Pancreas (tissue), 10 donors: ENCODE measurements at regions not wholly inside any gene's neighbourhood (a gene's known extent, or its start where the extent isn't known, plus 50 kb on each side); places are given as distances from the start of the nearest gene placed in this dataset.
"Not testable (repeated sequence)": the region's sequence is repeated elsewhere in the genome, so short reads cannot be mapped to it uniquely, and the experiment has no call there.

Source experiments
- ATAC-seq, 4 donors: fragments of 200-7000 bp; cut with Tn5 transposase; one replicate each; pipeline versions ENCODE4 v1.8.0 to v1.9.1; 2020; ENCODE audit warnings: mild to moderate bottlenecking in 4 of 4, moderate library complexity in 4 of 4
- DNase-seq, 6 donors: peaks; one replicate each; pipeline ENCODE4 v3.0.0-alpha.2; 2020
- FAIRE-seq: peaks from 2 replicates; lab custom pipeline; 2012; peaks lifted over from hg19 to GRCh38; lab: Jason Lieb, UNC
- H3K27ac ChIP-seq, 4 donors: fragments of 200-600 bp; sonication (generic); 1 replicate in 3 of 4; 2 replicates in 1 of 4; pipeline versions ENCODE4 v1.5.0 to v1.8.0; 2020
- H3K27me3 ChIP-seq, 4 donors: fragments of 200-600 bp; one replicate each; pipeline ENCODE4 v1.8.0; 2021
- H3K36me3 ChIP-seq, 3 donors: fragments of 200-600 bp; sonication (generic) in 1 of 3; one replicate each; pipeline versions ENCODE4 v1.5.0 to v1.8.0; 2020 to 2021
- H3K4me1 ChIP-seq, 3 donors: fragments of 200-600 bp; one replicate each; pipeline ENCODE4 v1.8.0; 2021
- H3K4me3 ChIP-seq, 4 donors: fragments of 200-600 bp; sonication (generic) in 2 of 4; one replicate each; pipeline versions ENCODE4 v1.5.0 to v1.8.0; 2020 to 2021
- H3K9me3 ChIP-seq, 4 donors: fragments of 200-600 bp; one replicate each; pipeline ENCODE4 v1.8.0; 2021
- CTCF ChIP-seq, 4 donors: fragments of 200-600 bp; sonication (generic) in 3 of 4; IDR thresholded peaks; one replicate each; pipeline versions ENCODE4 v1.5.0 to v1.8.0; 2021; ENCODE audit warnings: antibody characterized with exemption in 4 of 4
- WGBS, 2 donors: extraction: QIAGEN DNeasy Blood & Tissue Kit; methylation state at CpG; one replicate each; pipeline ENCODE4 v1.1.7; 2013; 5-methylcytosine and 5-hydroxymethylcytosine counted together
- intact Hi-C, 3 donors: fragments of 100-400 bp; cut with DNase I; formaldehyde crosslinking; loops; one replicate each; pipeline versions ENCODE4 v1.11.1 to v1.14.2; 2022
- donor health status: healthy with polysubstance abuse.
- donor health status: DM: no; HTN: no; CAD: no; lungs with moderate emphysema.
- donor health status: DM: no; HTN: no; CAD: no.
- donor health status: control.
- donor health status: control.
- donor health status: Bipolar disorder and iron deficiency.
- donor health status: DM: yes; HTN: yes; CAD: no.
- donor health status: DM: no; HTN: no; CAD: no.
- donor health status: DM: no; HTN: no; CAD: no.
- donor health status: DM: yes; HTN: yes; CAD: no.

- H3K27me3 ChIP-seq: no peaks in the 10 kb centered on the region
- WGBS, 2 donors: 85 to 92% methylated on average over 3 of the region's 3 CpGs
- no peak for DNase-seq
- H3K27ac ChIP-seq: no peak overlapping the region
- no peak overlapping the region for H3K4me3 ChIP-seq
- H3K9me3 ChIP-seq: no peaks in the 10 kb centered on the region
- H3K36me3 ChIP-seq: no peaks in the 10 kb centered on the region
- no peak for FAIRE-seq
- no peak for TF ChIP-seq CTCF (IDR thresholded peaks at IDR 0.05)
- intact Hi-C loops: no loop called here
- ATAC-seq: no peak
- no peaks in the 10 kb centered on the region for H3K4me1 ChIP-seq
These were observed 87.9 kb upstream of the MSTN start for GRCh38 chr2:190150413-190150812.

- Histone ChIP-seq H3K9me3 (no peaks in the 10 kb centered on the region), H3K4me1 (no peaks in the 10 kb centered on the region), H3K27ac (no peak overlapping the region), H3K4me3 (no peak overlapping the region), H3K27me3 (no peaks in the 10 kb centered on the region), H3K36me3 (no peaks in the 10 kb centered on the region)
- intact Hi-C loops: no loop called here
- TF ChIP-seq CTCF (IDR thresholded peaks at IDR 0.05): no peak
- ATAC-seq (no peak), FAIRE-seq (no peak), DNase-seq (no peak)
- WGBS, 2 donors: 54 to 59% methylated on average over 6 of the region's 6 CpGs
These were observed 87.4 kb upstream of the MSTN start for GRCh38 chr2:190149908-190150307.

GRCh38 chr2:190149200-190149599, 86.7 kb upstream of the MSTN start:
- 86 to 88% methylated on average over 4 of the region's 4 CpGs for WGBS, 2 donors
- TF ChIP-seq CTCF (IDR thresholded peaks at IDR 0.05): no peak
- H3K36me3 ChIP-seq: no peaks in the 10 kb centered on the region
- ATAC-seq (no peak), FAIRE-seq (no peak), DNase-seq (no peak)
- H3K4me1 ChIP-seq: no peaks in the 10 kb centered on the region
- no peaks in the 10 kb centered on the region for H3K27me3 ChIP-seq
- H3K4me3 ChIP-seq: no peak overlapping the region
- no peaks in the 10 kb centered on the region for H3K9me3 ChIP-seq
- intact Hi-C loops: no loop called here
- no peak overlapping the region for H3K27ac ChIP-seq

- H3K27me3 ChIP-seq, H3K4me3 ChIP-seq, H3K36me3 ChIP-seq, H3K27ac ChIP-seq, FAIRE-seq, intact Hi-C loops, H3K4me1 ChIP-seq, H3K9me3 ChIP-seq, ATAC-seq, DNase-seq: not testable (repeated sequence)
- 73 to 88% methylated on average over 5 of the region's 5 CpGs for WGBS, 2 donors
These were observed 83.6 kb upstream of the MSTN start for GRCh38 chr2:190146109-190146508.

GRCh38 chr2:190140474-190140873, 77.9 kb upstream of the MSTN start:
- H3K9me3 ChIP-seq, ATAC-seq, DNase-seq, intact Hi-C loops, FAIRE-seq, H3K4me3 ChIP-seq, H3K36me3 ChIP-seq, H3K4me1 ChIP-seq, H3K27me3 ChIP-seq, H3K27ac ChIP-seq: not testable (repeated sequence)
- 98 to 100% methylated on average over 2 of the region's 2 CpGs for WGBS, 2 donors

GRCh38 chr2:190139371-190139770, 76.8 kb upstream of the MSTN start:
- no peaks in the 10 kb centered on the region for H3K36me3 ChIP-seq
- H3K27me3 ChIP-seq: no peaks in the 10 kb centered on the region
- no peak for TF ChIP-seq CTCF (IDR thresholded peaks at IDR 0.05)
- intact Hi-C loops: no loop called here
- no peak overlapping the region for H3K27ac ChIP-seq
- WGBS, 2 donors: 97 to 100% methylated on average over 1 of the region's 1 CpG
- ATAC-seq (no peak), DNase-seq (no peak), FAIRE-seq (no peak)
- no peaks in the 10 kb centered on the region for H3K9me3 ChIP-seq
- H3K4me1 ChIP-seq: no peaks in the 10 kb centered on the region
- no peak overlapping the region for H3K4me3 ChIP-seq
